ENCODE measurements at regions not wholly inside any gene's neighbourhood (a gene's known extent, or its start where the extent isn't known, plus 50 kb on each side); places are given as distances from the start of the nearest gene placed in this dataset.

GRCh38 chr5:124973661-124974060 lies 227.2 kb upstream of the ZNF608 start (continued):
- TF ChIP-seq ARID5B (CRISPR knock-in tag; IDR thresholded peaks at IDR 0.05), result no peak
- no peak for TF ChIP-seq TRIM24 (CRISPR knock-in tag; IDR thresholded peaks at IDR 0.05)
- no peak for TF ChIP-seq WIZ (CRISPR knock-in tag; IDR thresholded peaks at IDR 0.05)
- TF ChIP-seq NFE2 (CRISPR knock-in tag; IDR thresholded peaks at IDR 0.05), result no peak
- no peak for TF ChIP-seq ELF1 (CRISPR knock-in tag; IDR thresholded peaks at IDR 0.05)
- no peak for TF ChIP-seq RFXAP (CRISPR knock-in tag; IDR thresholded peaks at IDR 0.05; ENCODE audit: borderline replicate concordance)
- no peak for TF ChIP-seq HINFP (CRISPR knock-in tag; IDR thresholded peaks at IDR 0.05; ENCODE audit: low read depth)
- no peak for TF ChIP-seq EHMT2 (IDR thresholded peaks at IDR 0.05; ENCODE audit: borderline replicate concordance, low read depth, low read length)

GRCh38 chr5:124976086-124976485 lies 229.6 kb upstream of the ZNF608 start:
- intact Hi-C loops (cut with micrococcal nuclease; ENCODE audit: unreplicated experiment) (no loop called here), in situ Hi-C loops (cut with HindIII; ENCODE audit: extremely low pct_ligation_motif_present, low pct_unique_long_range_greater_than_20kb) (no loop called here)
- Histone ChIP-seq H3K79me2 (ENCODE audit: insufficient read depth, low read length) (no peaks in the 10 kb centered on the region), H3K36me3 (replicated peaks in 1 of 2; ENCODE audit: control insufficient read depth in 1 of 2, insufficient read depth in 2 of 2, low read length in 2 of 2) (no peaks in the 10 kb centered on the region), H2AFZ (ENCODE audit: low read length) (no peak overlapping the region), H3K9ac (ENCODE audit: insufficient read depth, low read depth, low read length) (no peak overlapping the region), H3K27ac (ENCODE audit: extremely low read length, insufficient read depth, low read length) (no peak overlapping the region), H4K20me1 (ENCODE audit: insufficient read depth, low read length) (no peaks in the 10 kb centered on the region), H3K4me2 (ENCODE audit: low read depth, low read length) (no peak overlapping the region), H3K4me1 (ENCODE audit: insufficient read depth, low read length) (no peaks in the 10 kb centered on the region), H3K9me3 (ENCODE audit: low read length) (no peaks in the 10 kb centered on the region), H3K4me3 (replicated peaks in 1 of 3; ENCODE audit: insufficient read depth in 1 of 3, low read depth in 2 of 3, low read length in 3 of 3) (no peak overlapping the region), H3K27me3 (ENCODE audit: control insufficient read depth in 1 of 2, insufficient read depth in 2 of 2, low read length in 2 of 2) (no peaks in the 10 kb centered on the region)
- DNase-seq (ENCODE audit: low spot score) (no peak), ATAC-seq (no peak), FAIRE-seq (no peak)
- ChIA-PET POLR2A (no interaction called here), CTCF (ENCODE audit: low intra/inter-chr PET ratio, low total read pairs) (no interaction called here)
- no TSS peak for BruUV-seq (replicated peaks)
- 100% methylated on average over 2 of the region's 23 CpGs for whole genome bisulfite sequencing (ENCODE audit: low lambda C conversion rate)
- no peak for TF ChIP-seq FOXO4 (CRISPR knock-in tag; conservative IDR thresholded peaks at IDR 0.05)
- TF ChIP-seq RELA (CRISPR knock-in tag; IDR thresholded peaks at IDR 0.05), result no peak
- no peak for TF ChIP-seq ZSCAN30 (CRISPR knock-in tag; IDR thresholded peaks at IDR 0.05)
- TF ChIP-seq ZNF337 (CRISPR knock-in tag; IDR thresholded peaks at IDR 0.05; ENCODE audit: borderline replicate concordance, low read depth), result no peak
- TF ChIP-seq JUND (CRISPR knock-in tag; IDR thresholded peaks at IDR 0.05), result no peak
- no peak for TF ChIP-seq SP2 (CRISPR knock-in tag; IDR thresholded peaks at IDR 0.05)
- TF ChIP-seq JARID2 (CRISPR knock-in tag; IDR thresholded peaks at IDR 0.05; ENCODE audit: insufficient replicate concordance), result no peak

Measured in HepG2 (cell line).